GM21786 (cell line): ENCODE measurements at regions not wholly inside any gene's neighbourhood (a gene's known extent, or its start where the extent isn't known, plus 50 kb on each side); places are given as distances from the start of the nearest gene placed in this dataset.

ENCODE experiments used
- ATAC-seq: cut with Tn5 transposase; IDR thresholded peaks from one replicate; pipeline ENCODE4 v1.9.1; 2021; ENCODE audit not compliant: unreplicated experiment

DNA sequence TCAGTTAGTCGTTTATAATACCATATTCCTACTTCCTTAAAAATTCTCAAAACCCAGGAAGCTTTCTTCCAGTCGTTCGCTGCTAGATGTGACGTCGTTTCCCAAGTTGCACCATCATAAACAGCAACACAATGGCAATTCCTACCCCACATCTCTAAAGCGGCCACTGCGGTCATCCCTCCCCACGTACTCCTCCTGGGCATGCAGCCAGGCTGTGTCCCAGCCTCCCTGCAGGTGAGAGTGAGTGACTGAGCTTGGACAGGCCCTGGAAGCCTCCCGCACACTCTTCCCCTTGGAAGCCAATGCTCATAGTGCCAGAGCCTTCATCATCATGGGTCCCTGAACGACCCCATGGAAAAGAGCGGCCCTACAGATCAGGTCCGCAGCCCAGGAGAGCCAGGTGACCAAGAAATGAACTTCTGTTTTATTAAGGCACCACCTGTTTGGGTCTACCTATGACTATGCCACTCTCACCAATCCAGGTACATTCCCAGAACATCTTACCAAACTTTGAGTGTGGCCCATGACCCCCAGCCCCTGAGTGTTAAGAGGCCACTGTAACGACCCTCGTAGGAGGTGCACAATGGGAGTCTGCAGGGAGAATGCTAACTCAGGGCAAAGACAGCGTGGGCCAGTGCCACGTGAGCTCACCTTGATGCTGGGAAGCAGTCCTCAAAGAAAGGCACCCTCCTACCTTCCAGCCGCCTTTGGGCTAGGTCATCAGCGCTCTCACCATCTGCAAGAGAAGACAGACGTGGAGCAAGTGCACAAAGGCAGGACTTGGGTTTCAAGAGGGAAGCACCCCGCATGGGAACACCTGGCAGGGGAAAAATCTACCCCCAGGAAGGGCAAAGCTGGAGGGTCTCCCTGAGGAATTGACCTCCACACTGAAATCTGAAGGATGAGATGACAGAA is 74.7 kb upstream of the RAB6C start:
- ATAC-seq = no peak

DNA sequence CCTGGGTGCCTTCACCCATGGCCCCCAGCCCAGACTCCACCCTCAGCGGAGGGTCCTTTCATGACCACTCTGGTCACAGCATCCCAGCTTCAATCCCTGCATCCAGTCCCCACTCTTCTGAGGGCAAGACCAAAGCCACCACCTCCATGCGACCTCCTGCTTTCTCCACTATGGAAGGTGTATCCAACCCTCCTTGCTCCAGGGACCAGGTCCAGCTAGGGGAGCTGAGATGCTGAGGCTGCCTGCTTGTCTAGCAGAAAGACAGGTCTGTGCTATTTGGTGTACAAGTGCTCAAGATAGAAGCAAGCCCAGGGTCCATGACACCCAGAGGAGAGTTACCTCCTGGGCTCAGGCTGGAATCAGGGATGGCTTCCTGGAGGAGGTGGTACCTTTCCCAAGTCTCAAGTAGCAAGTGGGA is 73.8 kb upstream of the RAB6C start:
- no peak for ATAC-seq

DNA sequence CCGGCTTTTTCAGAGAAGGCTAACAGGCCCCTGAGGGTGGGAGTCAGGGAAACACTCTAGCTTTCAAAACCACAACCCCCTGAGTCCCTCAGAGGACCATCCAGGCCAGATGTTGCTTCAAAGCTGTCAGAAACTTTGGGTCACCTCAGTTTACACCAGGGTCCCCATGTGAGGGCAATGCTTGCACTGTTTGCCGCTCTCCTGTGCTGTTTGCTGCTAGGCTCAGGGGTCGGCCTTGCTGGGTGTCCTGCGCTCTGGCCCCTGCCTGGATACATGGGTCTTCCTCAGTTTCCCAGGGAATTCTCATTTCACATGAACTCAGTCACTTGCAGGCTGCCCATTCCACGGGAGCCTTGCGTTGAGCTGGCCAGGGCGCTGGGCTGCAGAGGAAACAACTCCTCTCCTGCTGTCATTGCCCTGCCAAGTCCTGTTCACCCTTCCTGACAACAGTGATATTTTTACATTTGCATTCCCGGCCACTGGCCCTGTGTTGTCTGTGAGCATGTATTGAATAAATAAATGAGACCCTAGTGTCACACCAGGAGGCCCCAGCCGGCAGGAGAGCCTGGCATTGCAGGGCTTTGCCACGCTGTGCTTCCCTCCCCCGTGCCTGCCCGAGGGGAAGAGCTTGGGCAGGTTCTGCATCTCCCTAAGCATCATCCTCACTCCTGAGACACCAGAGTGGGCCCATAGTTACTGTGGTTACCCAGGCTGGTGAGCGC is 73.2 kb upstream of the RAB6C start:
- no peak for ATAC-seq

DNA sequence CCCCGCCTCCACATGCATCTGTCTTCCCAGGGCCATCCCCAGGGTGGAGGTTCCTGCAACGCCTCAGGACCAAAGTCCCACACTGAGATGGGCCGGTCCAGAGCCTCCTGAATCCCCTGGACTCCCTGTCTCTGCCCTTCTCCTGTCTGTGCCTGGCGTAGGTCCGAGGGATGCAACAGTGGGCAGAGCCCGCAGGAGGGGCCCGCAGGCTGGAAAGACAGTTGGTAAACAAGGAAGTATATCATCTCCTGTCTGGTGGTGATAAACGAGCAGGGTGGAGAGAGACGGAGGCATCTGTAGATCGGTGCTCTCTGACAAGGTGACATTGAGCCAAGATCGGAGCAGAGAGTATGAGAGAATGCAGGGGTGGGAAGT is 72.6 kb upstream of the RAB6C start:
- ATAC-seq = no peak

DNA sequence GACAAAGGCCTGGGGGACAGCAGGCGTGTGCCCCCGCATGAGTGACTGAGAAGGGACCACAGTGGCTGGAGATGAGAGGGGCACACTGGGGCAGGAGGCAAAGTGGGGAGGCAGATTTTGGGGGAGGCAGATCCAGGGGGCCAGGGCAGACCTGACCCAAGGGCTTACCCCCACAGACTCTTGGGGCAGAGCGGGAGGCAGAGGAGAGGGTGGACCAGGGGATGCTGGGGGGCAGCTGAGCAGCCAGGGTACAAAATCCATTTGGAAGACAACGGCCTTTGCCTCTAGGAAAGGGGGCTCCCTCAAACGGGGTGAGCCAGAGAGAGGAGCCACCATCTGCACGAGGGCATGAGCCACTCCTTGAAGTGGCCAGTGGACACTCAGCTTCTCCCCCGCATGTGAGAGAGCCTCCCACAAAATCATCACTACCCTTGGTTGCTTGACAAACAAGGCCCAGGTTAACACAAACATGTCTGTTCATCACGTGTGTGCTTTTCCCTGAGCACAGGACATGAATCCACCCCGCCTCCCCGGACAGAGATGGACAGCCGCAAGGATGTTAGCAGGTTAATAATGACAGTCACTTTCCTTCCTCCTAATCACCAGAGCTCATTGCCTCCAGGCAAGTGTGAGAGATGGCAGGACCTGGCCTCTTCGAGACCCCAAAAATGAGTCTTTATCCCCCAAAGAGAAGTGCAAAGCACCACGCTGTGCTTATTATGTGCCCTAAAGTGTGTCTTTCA is 72.0 kb upstream of the RAB6C start:
- no peak for ATAC-seq

DNA sequence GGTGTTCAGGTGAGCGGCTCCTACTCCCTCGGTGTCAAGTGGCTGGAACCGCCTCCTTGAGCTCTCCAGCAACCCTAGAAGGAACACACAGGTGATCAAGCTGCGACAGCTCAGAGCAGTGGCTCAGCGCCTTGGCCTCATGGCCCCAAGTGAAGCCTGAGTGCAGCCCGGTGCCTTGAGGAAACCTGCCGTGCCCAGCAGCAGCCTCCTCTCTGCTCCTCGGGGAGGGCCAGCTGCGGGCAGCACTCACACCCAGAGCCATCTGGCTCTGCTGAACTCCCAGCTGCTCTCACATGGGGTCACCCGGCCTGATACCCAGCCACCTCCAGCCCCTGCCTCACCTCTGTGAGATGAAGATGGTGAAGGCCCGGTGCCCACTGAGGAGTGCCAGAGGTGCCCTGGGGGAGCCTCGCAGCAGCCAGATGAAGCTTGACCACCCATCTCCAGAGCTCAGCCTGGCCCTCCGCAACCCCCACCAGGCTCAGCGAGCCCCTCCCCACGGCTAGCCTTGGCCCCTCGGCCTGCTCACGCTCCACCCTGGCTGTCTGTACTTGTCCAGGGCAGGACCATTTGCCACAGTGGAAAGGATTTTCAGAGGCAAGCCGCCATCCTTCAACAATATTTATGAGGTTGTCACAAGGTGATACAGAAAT is 70.6 kb upstream of the RAB6C start:
- ATAC-seq = no peak

DNA sequence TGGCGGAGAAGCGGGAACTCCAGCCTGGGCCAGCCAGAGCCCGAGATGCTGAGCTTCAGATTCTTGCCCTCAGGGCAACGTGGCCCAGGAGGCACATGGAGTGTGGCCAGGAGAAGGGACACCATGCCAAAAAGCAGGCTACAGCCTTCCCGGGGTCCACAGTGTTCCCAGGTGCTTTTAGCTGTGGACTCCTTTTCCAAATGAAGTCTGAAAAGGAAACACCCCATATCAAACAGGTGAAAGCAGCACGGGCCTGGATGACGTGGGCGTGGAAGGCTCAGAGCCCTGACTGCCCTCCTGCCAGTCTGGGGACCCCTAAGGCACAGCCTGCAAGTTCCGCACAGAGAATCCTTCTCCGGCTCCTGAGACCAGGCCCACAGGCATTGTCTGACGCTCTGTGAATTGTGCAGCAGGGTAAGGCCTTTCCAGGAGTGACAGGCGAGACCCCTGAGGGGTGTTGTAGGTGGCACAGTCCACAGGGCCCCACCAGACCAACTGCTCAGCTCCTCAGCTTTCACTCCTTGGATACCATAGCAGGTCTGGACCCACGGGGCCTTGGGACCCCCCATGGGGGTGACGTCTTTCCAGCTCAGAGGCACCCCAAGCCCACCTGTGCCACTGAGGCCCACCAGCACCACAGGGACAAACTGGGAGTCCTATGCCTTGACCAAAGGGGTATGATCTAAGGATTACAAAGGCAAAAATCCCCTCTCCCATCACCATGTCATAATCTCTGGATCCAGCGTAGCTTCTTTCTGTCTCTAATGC is 69.6 kb upstream of the RAB6C start:
- no peak for ATAC-seq

DNA sequence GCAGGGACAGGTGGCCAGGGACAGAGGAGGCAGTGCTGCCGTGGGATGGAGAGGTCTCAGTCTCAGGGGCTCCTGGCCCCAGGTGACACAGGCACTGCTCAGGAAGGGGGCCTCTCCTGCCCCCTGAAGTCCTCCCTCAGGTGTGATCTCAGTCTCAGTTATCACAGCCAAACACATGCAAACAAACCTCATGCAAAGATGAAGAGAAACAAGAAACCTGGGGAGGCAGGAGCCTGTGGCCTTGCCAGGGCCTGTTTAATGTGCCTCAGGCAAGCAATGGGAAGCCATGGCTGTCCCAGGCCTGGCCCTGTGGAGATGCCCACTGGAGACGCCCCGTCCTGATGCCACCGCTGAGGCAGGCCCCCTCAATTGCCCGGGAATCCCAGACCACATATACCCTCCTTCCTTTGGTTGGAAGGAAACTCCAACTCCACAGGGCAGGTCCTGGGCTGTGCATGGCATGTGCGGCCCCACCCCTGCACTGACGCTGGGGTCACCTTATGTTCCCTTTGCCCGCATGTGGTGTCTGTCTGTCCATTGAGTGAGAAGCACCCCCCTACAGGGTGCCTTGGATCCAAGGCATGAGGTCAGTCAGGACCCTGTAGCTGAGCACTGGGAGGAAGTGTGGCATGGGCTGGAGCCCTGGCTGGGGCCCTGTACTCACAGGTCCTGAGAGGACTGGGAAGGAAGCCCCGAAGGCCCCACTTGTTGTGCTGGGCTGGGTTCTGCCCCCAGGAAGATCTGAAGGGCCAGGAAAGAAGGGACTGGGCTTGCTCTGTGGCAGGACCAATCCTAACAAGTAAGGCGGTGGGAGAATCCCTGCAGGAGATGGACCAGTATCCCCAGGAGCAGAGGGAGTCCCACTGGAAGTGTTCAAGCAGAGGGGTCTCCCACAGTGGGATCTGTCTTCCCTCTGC is 68.8 kb upstream of the RAB6C start:
- no peak for ATAC-seq

DNA sequence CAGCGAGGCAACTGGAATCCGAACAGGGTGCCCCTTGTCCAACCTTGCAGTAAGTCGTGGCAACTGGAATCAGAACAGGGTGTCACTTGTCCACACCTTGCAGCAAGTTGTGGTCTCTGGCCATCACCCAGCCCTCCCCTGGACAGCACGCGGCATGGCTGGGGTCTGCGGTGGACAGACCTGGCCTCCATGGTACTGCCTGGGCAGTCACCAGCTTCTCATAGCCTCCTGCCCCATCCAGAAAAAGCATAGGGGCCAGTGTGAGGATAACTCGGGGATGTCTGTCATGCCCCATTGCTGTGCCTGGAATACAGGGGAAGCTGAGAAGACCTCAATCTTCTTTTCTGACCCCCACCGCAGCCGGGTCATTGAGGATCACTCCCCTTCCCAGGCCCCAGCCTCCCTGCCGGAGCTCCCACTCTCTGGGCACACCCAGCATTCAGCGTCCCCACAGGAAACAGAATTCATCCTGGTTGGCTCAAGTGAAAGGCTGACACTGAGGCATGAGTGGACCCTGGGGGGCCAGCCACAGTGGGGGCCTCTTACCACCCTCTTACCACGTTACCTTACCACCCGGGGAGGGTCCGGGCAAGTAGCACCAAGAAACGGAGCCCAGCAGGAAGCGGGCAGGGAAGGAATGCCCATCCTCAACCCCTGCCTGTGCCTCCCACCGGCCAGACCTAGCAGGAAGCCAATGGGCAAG is 68.0 kb upstream of the RAB6C start:
- ATAC-seq = no peak

DNA sequence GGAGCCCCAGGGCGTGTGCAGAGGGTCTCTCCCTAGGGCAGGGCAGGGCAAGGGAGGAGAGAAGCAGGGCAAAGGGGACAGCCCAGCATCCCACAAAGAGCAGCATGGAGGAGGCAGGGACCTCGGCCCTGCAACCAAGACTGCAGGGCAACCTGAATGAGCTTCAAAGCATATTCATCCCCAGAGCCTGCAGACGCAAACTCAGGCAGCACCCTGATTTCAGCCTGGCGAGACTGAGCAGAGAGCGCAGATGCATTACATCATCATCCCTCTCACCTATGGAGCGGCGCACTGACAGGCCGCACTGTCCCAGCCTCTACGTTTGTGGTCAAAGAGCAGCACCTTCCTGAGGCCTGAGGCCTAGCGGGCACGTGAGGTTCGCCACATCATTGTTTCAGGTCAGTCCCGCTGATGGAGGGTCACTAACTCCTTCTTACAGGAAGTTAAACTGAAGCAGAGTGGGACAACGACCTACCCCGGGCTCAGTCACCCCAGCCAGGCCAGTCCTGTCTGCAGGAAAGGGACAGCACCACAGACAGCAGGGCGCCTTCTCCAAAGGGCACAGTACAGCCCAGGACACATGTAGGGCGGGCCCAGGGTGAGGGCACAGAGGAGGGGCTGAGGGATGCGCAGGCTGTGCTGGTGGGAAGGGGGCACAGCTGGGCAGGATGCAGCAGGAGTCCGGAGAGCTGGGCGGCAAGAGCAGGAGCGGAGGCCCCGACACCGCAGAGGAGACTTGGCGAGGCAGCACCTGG is 67.2 kb upstream of the RAB6C start:
- ATAC-seq = no peak

DNA sequence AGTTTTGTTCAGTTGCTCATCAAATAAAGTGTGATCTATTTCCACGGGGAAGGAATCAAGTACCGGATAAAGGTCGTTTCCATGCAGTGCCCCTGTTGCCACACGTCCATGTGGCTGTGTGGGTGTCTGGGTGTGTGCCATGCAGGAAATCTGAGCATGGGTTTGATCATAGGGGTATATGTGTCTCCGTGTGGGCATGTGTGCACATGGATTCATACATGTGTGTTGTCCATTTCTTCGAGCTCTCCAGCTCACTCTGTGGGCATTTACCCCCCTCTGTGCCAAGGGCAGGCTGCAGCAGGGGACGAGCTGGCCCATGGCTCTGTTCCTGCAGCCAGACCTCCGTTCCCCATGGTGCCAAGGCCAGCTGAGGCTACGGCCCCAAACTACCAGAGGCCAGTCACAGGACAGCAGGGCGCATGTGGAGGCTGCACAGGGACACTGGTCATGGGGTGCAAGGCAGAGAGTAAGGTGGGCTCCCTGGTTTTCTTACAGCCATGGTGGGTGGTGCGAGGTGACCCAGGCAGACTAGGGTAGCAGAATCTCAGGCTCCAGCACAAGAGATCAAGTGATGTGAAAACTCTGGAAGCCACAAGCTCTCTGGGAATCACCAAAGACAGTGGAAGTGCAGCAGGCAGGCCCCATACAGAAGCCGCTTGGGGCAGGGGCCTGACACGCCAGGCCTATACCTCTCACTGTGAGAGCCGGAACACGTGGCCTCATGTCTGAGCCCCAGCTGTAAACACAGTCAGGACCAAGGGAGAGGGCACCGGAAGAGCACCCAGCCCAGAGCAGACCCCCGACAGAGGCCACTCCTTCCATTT is 66.4 kb upstream of the RAB6C start:
- no peak for ATAC-seq

DNA sequence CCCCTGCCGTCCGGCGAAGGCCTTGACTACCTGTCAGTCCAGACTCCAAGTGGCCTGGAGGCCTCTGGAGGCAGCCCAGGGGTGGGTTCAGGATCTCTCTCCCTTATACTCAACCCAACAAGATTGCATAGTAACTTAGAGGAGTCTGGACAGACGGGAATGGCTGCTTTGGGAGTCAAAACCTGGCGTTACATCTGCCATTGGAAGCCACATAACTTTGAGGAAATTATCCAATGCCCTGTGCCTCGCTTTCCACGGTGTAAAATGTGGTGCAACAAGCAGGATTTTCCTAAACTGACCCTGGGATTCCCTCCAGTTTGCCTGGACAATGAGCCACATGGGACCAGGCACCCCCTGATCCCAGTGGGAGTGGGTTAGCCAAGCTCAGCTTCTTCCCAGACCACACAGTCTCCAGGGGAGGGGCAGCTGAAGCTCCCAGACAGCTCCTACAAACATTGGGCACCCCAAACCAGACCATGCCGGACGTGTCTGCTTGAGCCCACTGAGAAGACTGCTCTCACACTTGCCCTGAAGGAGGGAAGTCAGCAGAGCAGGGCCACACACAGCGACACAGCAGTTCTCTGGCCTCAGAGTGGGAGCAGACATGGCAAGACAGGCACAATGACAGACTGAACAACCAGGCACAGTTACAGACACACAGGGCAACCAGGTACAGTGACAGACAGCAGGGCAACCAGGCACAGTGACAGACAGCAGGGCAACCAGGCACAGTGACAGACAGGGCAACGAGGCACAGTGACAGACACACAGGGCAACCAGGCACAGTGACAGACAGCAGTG is 65.6 kb upstream of the RAB6C start:
- ATAC-seq = no peak

DNA sequence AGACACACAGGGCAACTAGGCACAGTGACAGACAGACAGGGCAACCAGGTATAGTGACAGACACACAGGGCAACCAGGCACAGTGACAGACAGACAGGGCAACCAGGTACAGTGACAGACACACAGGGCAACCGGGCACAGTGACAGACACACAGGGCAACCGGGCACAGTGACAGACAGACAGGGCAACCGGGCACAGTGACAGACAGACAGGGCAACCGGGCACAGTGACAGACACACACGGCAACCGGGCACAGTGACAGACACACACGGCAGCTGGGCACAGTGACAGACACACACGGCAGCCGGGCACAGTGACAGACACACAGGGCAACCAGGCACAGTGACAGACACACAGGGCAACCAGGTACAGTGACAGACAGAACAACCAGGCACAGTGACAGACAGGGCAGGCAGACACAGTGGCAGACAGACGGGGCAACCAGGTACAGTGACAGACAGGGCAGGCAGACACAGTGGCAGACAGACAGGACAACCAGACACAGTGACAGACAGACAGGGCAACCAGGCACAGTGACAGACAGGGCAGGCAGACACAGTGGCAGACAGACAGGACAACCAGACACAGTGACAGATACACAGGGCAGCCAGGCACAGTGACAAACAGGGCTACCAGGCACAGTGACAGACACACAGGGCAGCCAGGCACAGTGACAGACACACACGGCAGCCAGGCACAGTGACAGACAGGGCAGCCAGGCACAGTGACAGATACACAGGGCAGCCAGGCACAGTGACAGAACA is 64.7 kb upstream of the RAB6C start:
- no peak for ATAC-seq

DNA sequence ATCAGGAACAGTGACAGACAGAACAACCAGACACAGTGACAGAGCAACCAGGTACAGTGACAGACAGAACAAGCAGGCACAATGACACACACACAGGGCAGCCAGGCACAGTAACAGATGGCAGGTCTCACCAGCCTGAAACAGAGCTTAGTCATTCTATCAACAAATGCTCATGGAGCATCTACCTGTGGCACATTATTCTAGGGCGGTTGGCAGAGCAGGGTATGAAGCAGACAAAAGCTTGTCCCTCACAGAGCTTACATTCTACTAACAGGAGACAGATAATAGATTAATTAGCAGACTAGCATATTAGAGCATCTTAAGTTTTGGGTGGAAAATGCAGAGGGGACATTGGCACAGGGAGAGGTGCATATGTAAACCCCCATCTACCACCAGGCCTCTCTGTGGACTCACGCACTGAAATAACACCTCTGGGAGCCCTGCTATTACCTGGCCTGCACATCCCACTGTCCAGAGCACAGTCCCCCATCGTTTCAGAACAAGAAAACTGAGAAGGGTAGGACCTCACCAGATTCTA is 64.1 kb upstream of the RAB6C start:
- ATAC-seq = no peak

DNA sequence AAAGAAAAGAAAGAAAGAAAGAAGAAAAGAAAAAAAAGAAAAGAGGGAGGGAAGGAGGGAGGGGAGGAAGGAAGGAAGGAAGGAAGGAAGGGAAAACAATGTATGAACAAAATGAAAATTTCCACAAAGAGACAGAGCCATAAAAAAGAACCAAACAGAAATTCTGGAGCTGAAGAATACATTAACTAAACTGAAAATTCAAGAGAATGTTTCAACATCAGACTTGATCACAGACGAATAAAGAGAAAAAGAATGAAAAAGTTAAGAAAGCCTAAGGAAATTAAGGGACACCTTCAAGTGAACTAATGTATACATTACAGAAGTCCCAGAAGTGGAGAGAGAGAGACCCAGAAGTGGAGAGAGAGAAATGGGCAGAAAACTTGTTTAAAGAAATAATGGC is 60.9 kb upstream of the RAB6C start:
- no peak for ATAC-seq
